ENCODE measurements at regions not wholly inside any gene's neighbourhood (a gene's known extent, or its start where the extent isn't known, plus 50 kb on each side); places are given as distances from the start of the nearest gene placed in this dataset.

DNA sequence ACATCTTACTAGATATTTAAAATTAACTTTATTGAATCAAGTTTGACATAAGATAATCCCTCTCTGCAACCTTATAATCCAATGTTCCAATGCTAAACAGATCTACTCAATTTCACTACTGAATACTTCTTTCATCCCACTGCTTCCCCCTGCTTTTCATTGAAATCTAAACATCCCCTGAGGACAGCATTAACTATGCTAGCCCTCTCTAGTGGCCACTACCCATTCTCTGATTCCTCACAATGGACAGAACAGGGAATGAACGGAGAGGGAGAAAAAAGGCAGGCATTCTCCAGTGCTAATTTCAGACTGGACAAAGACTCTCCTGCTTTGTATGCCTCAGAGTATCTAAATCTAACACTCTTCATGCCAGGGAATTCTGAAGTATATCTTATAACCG is 54.3 kb upstream of the RGS7BP start:
- TF ChIP-seq, protein P1, sequence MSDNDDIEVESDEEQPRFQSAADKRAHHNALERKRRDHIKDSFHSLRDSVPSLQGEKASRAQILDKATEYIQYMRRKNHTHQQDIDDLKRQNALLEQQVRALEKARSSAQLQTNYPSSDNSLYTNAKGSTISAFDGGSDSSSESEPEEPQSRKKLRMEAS (CRISPR knock-in tag; IDR thresholded peaks at IDR 0.05), result no peak
- TF ChIP-seq DPF2 (IDR thresholded peaks at IDR 0.05), result no peak

Measured in K562 (cell line).